ENCODE measurements at regions not wholly inside any gene's neighbourhood (a gene's known extent, or its start where the extent isn't known, plus 50 kb on each side); places are given as distances from the start of the nearest gene placed in this dataset.

GRCh38 chr4:130699004-130699403 lies 1603.1 kb downstream of the C4orf33 start:
- no peak for DNase-seq (ENCODE audit: low read depth)
- no peak for TF ChIP-seq CTCF (IDR thresholded peaks at IDR 0.05; ENCODE audit: insufficient read depth, low read depth, low read length, missing control alignments)
- no peak overlapping the region for H3K4me3 ChIP-seq (ENCODE audit: low read depth, low read length)

GRCh38 chr4:130703211-130703935 lies 1607.4 kb downstream of the C4orf33 start:
- no peak for DNase-seq (ENCODE audit: low read depth)
- TF ChIP-seq CTCF (IDR thresholded peaks at IDR 0.05; ENCODE audit: insufficient read depth, low read depth, low read length, missing control alignments) = no peak
- no peak overlapping the region for H3K4me3 ChIP-seq (ENCODE audit: low read depth, low read length)

- no peak for DNase-seq (ENCODE audit: low read depth)
- TF ChIP-seq CTCF (IDR thresholded peaks at IDR 0.05; ENCODE audit: insufficient read depth, low read depth, low read length, missing control alignments) = no peak
These were observed 1609.1 kb downstream of the C4orf33 start for GRCh38 chr4:130705023-130705422.

GRCh38 chr4:130712038-130712437 lies 1616.1 kb downstream of the C4orf33 start:
- no peak for TF ChIP-seq CTCF (IDR thresholded peaks at IDR 0.05; ENCODE audit: insufficient read depth, low read depth, low read length, missing control alignments)
- no peak for DNase-seq (ENCODE audit: low read depth)
- no peak overlapping the region for H3K4me3 ChIP-seq (ENCODE audit: low read depth, low read length)

More at GRCh38 chr4:130705023-130705422, 1609.1 kb downstream of the C4orf33 start:
- no peak overlapping the region for H3K4me3 ChIP-seq (ENCODE audit: low read depth, low read length)

GRCh38 chr4:130714006-130714405 lies 1618.1 kb downstream of the C4orf33 start:
- TF ChIP-seq CTCF (IDR thresholded peaks at IDR 0.05; ENCODE audit: insufficient read depth, low read depth, low read length, missing control alignments) = no peak
- no peak for DNase-seq (ENCODE audit: low read depth)
- H3K4me3 ChIP-seq (ENCODE audit: low read depth, low read length) = no peak overlapping the region

GRCh38 chr4:130722361-130722760 lies 1626.4 kb downstream of the C4orf33 start:
- H3K4me3 ChIP-seq (ENCODE audit: low read depth, low read length) = no peak overlapping the region
- no peak for TF ChIP-seq CTCF (IDR thresholded peaks at IDR 0.05; ENCODE audit: insufficient read depth, low read depth, low read length, missing control alignments)
- DNase-seq (ENCODE audit: low read depth) = no peak

Data from GM12865 (cell line).